WTC11 (cell line): ENCODE measurements at regions not wholly inside any gene's neighbourhood (a gene's known extent, or its start where the extent isn't known, plus 50 kb on each side); places are given as distances from the start of the nearest gene placed in this dataset.

Experiments
- ATAC-seq: fragments of 200-7000 bp; cut with Tn5 transposase; 2 replicates; pipeline ENCODE4 v1.10.0; 2021; ENCODE audit warnings: mild to moderate bottlenecking, moderate library complexity
- CTCF ChIA-PET: fragments of 300-600 bp; sonication (Branson Sonifier 250); formaldehyde crosslinking; loops from one replicate; lab custom pipeline; 2021; ENCODE audit warnings: antibody characterized with exemption; lab: Charles Lee
- POLR2A ChIA-PET: fragments of 350-600 bp; sonication (Branson Sonifier 250); formaldehyde crosslinking; loops from one replicate; lab custom pipeline; 2021; ENCODE audit warnings: antibody characterized with exemption; lab: Charles Lee
- DNase-seq: peaks from one replicate; pipeline ENCODE4 v3.0.0; 2021; ENCODE audit warnings: low spot score
- H3K27ac Mint-ChIP-seq: 2 replicates; pipeline ENCODE4 v1.8.0; 2021; ENCODE audit warnings: mixed read lengths
- H3K27me3 Mint-ChIP-seq: 2 replicates; pipeline ENCODE4 v1.8.0; 2021; ENCODE audit warnings: low read depth, mild to moderate bottlenecking, moderate library complexity, mixed read lengths
- H3K36me3 Mint-ChIP-seq: 2 replicates; pipeline ENCODE4 v1.8.0; 2021; ENCODE audit warnings: mixed read lengths
- H3K4me1 Mint-ChIP-seq: 2 replicates; pipeline ENCODE4 v1.8.0; 2022; ENCODE audit warnings: mixed read lengths
- H3K4me3 Mint-ChIP-seq: 2 replicates; pipeline ENCODE4 v1.8.0; 2021; ENCODE audit warnings: mild to moderate bottlenecking, moderate library complexity, mixed read lengths
- H3K9me3 Mint-ChIP-seq: 2 replicates; pipeline ENCODE4 v1.8.0; 2021; ENCODE audit warnings: mixed read lengths
- CREM ChIP-seq: sonication (generic); formaldehyde crosslinking; IDR thresholded peaks from 2 replicates; pipeline ENCODE4 v1.8.1; 2022; ENCODE audit warnings: mild to moderate bottlenecking, missing genetic modification reagents, moderate library complexity
- ETV6 ChIP-seq: sonication (generic); formaldehyde crosslinking; IDR thresholded peaks from 2 replicates; pipeline ENCODE4 v1.8.1; 2022; ENCODE audit warnings: mild to moderate bottlenecking, missing genetic modification reagents
- HMGXB4 ChIP-seq: sonication (generic); formaldehyde crosslinking; IDR thresholded peaks from 2 replicates; pipeline ENCODE4 v1.8.1; 2023; ENCODE audit warnings: mild to moderate bottlenecking, moderate library complexity, missing genetic modification reagents
- JAZF1 ChIP-seq: fragments of 250-450 bp; sonication (Bioruptor Pico); IDR thresholded peaks from 2 replicates; pipeline ENCODE4 v1.9.0; 2021; ENCODE audit warnings: moderate library complexity, mild to moderate bottlenecking, inconsistent platforms
- MAX ChIP-seq: sonication (generic); formaldehyde crosslinking; IDR thresholded peaks from 2 replicates; pipeline ENCODE4 v1.8.0; 2022; ENCODE audit warnings: mild to moderate bottlenecking, missing genetic modification reagents
- NFE2L1 ChIP-seq: sonication (generic); formaldehyde crosslinking; IDR thresholded peaks from 2 replicates; pipeline ENCODE4 v1.8.1; 2023; ENCODE audit warnings: missing genetic modification reagents
- NFYB ChIP-seq: sonication (generic); formaldehyde crosslinking; conservative IDR thresholded peaks from 2 replicates; pipeline ENCODE4 v1.8.0; 2022; ENCODE audit warnings: low read depth, missing genetic modification reagents
- OVOL2 ChIP-seq: fragments of 250-450 bp; sonication (Bioruptor Pico); IDR thresholded peaks from 2 replicates; pipeline ENCODE4 v1.9.0; 2021; ENCODE audit warnings: mild to moderate bottlenecking, borderline replicate concordance
- PRDM15 ChIP-seq: sonication (generic); formaldehyde crosslinking; IDR thresholded peaks from 2 replicates; pipeline ENCODE4 v1.8.0; 2022; ENCODE audit warnings: missing genetic modification reagents
- RELA ChIP-seq: sonication (generic); formaldehyde crosslinking; IDR thresholded peaks from 2 replicates; pipeline ENCODE4 v1.8.1; 2022; ENCODE audit warnings: missing genetic modification reagents, mild to moderate bottlenecking, borderline replicate concordance
- SMAD3 ChIP-seq: sonication (generic); formaldehyde crosslinking; IDR thresholded peaks from 2 replicates; pipeline ENCODE4 v1.8.0; 2022; ENCODE audit warnings: missing genetic modification reagents, mild to moderate bottlenecking, borderline replicate concordance
- SOX15 ChIP-seq: fragments of 250-450 bp; sonication (Bioruptor Pico); IDR thresholded peaks from 2 replicates; pipeline ENCODE4 v1.9.0; 2021; ENCODE audit warnings: mild to moderate bottlenecking
- SP1 ChIP-seq: sonication (generic); formaldehyde crosslinking; conservative IDR thresholded peaks from 2 replicates; pipeline ENCODE4 v1.8.1; 2022; ENCODE audit warnings: missing genetic modification reagents
- TEAD4 ChIP-seq: sonication (generic); formaldehyde crosslinking; IDR thresholded peaks from 2 replicates; pipeline ENCODE4 v1.8.0; 2022; ENCODE audit warnings: mild to moderate bottlenecking, missing genetic modification reagents
- USF1 ChIP-seq: sonication (generic); formaldehyde crosslinking; IDR thresholded peaks from 2 replicates; pipeline ENCODE4 v1.8.0; 2022; ENCODE audit warnings: mild to moderate bottlenecking, missing genetic modification reagents
- ZBTB21 ChIP-seq: sonication (generic); formaldehyde crosslinking; IDR thresholded peaks from 2 replicates; pipeline ENCODE4 v1.8.1; 2023; ENCODE audit warnings: mild to moderate bottlenecking, missing genetic modification reagents, borderline replicate concordance
- ZNF121 ChIP-seq: sonication (generic); formaldehyde crosslinking; IDR thresholded peaks from 2 replicates; pipeline ENCODE4 v1.8.0; 2023; ENCODE audit warnings: missing genetic modification reagents
- ZNF219 ChIP-seq: sonication (generic); formaldehyde crosslinking; IDR thresholded peaks from 2 replicates; pipeline ENCODE4 v1.8.0; 2023; ENCODE audit warnings: missing genetic modification reagents, mild to moderate bottlenecking, borderline replicate concordance
- ZNF281 ChIP-seq: sonication (generic); formaldehyde crosslinking; IDR thresholded peaks from 2 replicates; pipeline ENCODE4 v1.8.0; 2023; ENCODE audit warnings: mild to moderate bottlenecking, missing genetic modification reagents
- ZNF396 ChIP-seq: fragments of 250-450 bp; sonication (Bioruptor Pico); IDR thresholded peaks from 2 replicates; pipeline ENCODE4 v1.8.0; 2021; ENCODE audit warnings: mild to moderate bottlenecking, moderate library complexity, borderline replicate concordance
- ZNF416 ChIP-seq: fragments of 250-450 bp; sonication (Bioruptor Pico); IDR thresholded peaks from 2 replicates; pipeline ENCODE4 v1.9.0; 2021; ENCODE audit warnings: mild to moderate bottlenecking, inconsistent platforms
- ZNF532 ChIP-seq: fragments of 250-450 bp; sonication (Bioruptor Pico); IDR thresholded peaks from 2 replicates; pipeline ENCODE4 v1.9.0; 2021; ENCODE audit warnings: mild to moderate bottlenecking, borderline replicate concordance

- TF ChIP-seq ZNF281 (no peak), USF1 (CRISPR knock-in tag) (no peak), ZNF416 (CRISPR knock-in tag) (no peak), SMAD3 (CRISPR knock-in tag) (no peak), PRDM15 (CRISPR knock-in tag) (no peak), ZNF396 (CRISPR knock-in tag) (no peak), TEAD4 (no peak), OVOL2 (no peak), HMGXB4 (no peak), ZNF121 (CRISPR knock-in tag) (no peak)
These were observed 1213.3 kb downstream of the C4orf33 start (continued) for GRCh38 chr4:130309221-130309620.

- Mint-ChIP-seq H3K4me3 (no peak overlapping the region), H3K27me3 (no peaks in the 10 kb centered on the region), H3K4me1 (no peaks in the 10 kb centered on the region), H3K27ac (no peak overlapping the region)
- ATAC-seq (no peak), DNase-seq (no peak)
- ChIA-PET POLR2A (no interaction called here), CTCF (interaction anchor here (1.3 kb wide), 1 partner anchor 9 kb away, joined by 3 read pairs; no protein-coding TSS in a partner anchor)
- TF ChIP-seq NFE2L1 (CRISPR knock-in tag): no peak
- no peak for TF ChIP-seq TEAD4
- TF ChIP-seq NFYB: no peak
- TF ChIP-seq ZBTB21 (CRISPR knock-in tag): no peak
- no peak for TF ChIP-seq MAX (CRISPR knock-in tag)
- no peak for TF ChIP-seq CREM
- no peak for TF ChIP-seq RELA
- TF ChIP-seq JAZF1 (CRISPR knock-in tag): no peak
- no peak for TF ChIP-seq ZNF219
- TF ChIP-seq ETV6 (CRISPR knock-in tag): no peak
- TF ChIP-seq SP1 (CRISPR knock-in tag): no peak
- no peak for TF ChIP-seq ZNF532
- TF ChIP-seq SOX15: no peak
- TF ChIP-seq, all 79 proteins: peak for 0
- Mint-ChIP-seq H3K9me3 (no peaks in the 10 kb centered on the region), H3K36me3 (no peaks in the 10 kb centered on the region)
These were observed 1226.5 kb downstream of the C4orf33 start for GRCh38 chr4:130322439-130322838.
